Uterus (tissue), 3 donors: ENCODE measurements at regions not wholly inside any gene's neighbourhood (a gene's known extent, or its start where the extent isn't known, plus 50 kb on each side); places are given as distances from the start of the nearest gene placed in this dataset.
A peak's percentile ranks its signal among the peaks of the same experiment; 100 is the strongest.

Experiments used
- DNase-seq, 2 donors: peaks; one replicate each; pipeline ENCODE4 v3.0.0-alpha.2; 2019 to 2020
- H3K27ac ChIP-seq, 2 donors: fragments of 200-600 bp; sonication (generic); 1 replicate in 1 of 2; 2 replicates in 1 of 2; pipeline ENCODE4 v1.5.1; 2016 to 2018
- H3K27me3 ChIP-seq, 2 donors: fragments of 200-600 bp; sonication (generic); one replicate each; pipeline ENCODE4 v1.5.1; 2018 to 2019; ENCODE audit warnings: control low read depth in 1 of 2
- H3K36me3 ChIP-seq, 2 donors: fragments of 200-600 bp; sonication (generic); one replicate each; pipeline ENCODE4 v1.5.1; 2019; ENCODE audit warnings: control low read depth in 1 of 2
- H3K4me1 ChIP-seq, 2 donors: fragments of 200-600 bp; sonication (generic); one replicate each; pipeline ENCODE4 v1.5.1; 2018 to 2019; ENCODE audit warnings: control low read depth in 1 of 2
- H3K4me3 ChIP-seq, 2 donors: fragments of 200-600 bp; sonication (generic); 1 replicate in 1 of 2; 2 replicates in 1 of 2; pipeline ENCODE4 v1.5.1; 2018 to 2019; ENCODE audit warnings: mild to moderate bottlenecking in 1 of 2
- H3K9me3 ChIP-seq, 2 donors: fragments of 200-600 bp; sonication (generic); one replicate each; pipeline ENCODE4 v1.5.1; 2019; ENCODE audit warnings: control low read depth in 1 of 2
- CTCF ChIP-seq, 4 experiments: fragments of 200-600 bp in 2 of 4; fragments of 450-650 bp in 2 of 4; sonication (generic) in 2 of 4; IDR thresholded peaks; one replicate each; pipeline ENCODE4 v1.5.1; 2016 to 2019; ENCODE audit warnings: antibody characterized with exemption in 4 of 4, mild to moderate bottlenecking in 2 of 4, moderate library complexity in 1 of 4
- POLR2A ChIP-seq, 2 donors: fragments of 450-650 bp; IDR thresholded peaks; one replicate each; pipeline ENCODE4 v1.6.1; 2016; ENCODE audit warnings: antibody characterized with exemption in 2 of 2, mild to moderate bottlenecking in 1 of 2, moderate library complexity in 1 of 2
- intact Hi-C: fragments of 100-400 bp; cut with DNase I; formaldehyde crosslinking; loops from one replicate; pipeline ENCODE4 v1.15.1; 2023; ENCODE audit warnings: low total_unique reads
- donor health status: DM: yes; HTN: yes; CAD: no.

- no peak for DNase-seq
- TF ChIP-seq CTCF (IDR thresholded peaks at IDR 0.05) (no peak), POLR2A (IDR thresholded peaks at IDR 0.05) (no peak)
- no peaks in the 10 kb centered on the region for H3K27me3 ChIP-seq
- intact Hi-C loops, result no loop called here
- no peaks in the 10 kb centered on the region for H3K4me1 ChIP-seq
- H3K4me3 ChIP-seq, result no peak overlapping the region
- H3K36me3 ChIP-seq, result no peaks in the 10 kb centered on the region
- H3K27ac ChIP-seq, result no peak overlapping the region
- no peaks in the 10 kb centered on the region for H3K9me3 ChIP-seq
Observed at GRCh38 chr7:81600608-81601007, 169.2 kb downstream of the HGF start.

- Histone ChIP-seq H3K27me3 (no peaks in the 10 kb centered on the region), H3K9me3 (no peaks in the 10 kb centered on the region), H3K27ac (no peak overlapping the region), H3K4me1 (no peaks in the 10 kb centered on the region), H3K36me3 (no peaks in the 10 kb centered on the region), H3K4me3 (no peak overlapping the region)
- no peak for DNase-seq
- no peak for TF ChIP-seq CTCF (IDR thresholded peaks at IDR 0.05)
- TF ChIP-seq POLR2A (IDR thresholded peaks at IDR 0.05), result no peak
- intact Hi-C loops, result no loop called here
Observed at GRCh38 chr7:81598951-81599350, 170.9 kb downstream of the HGF start.

- TF ChIP-seq CTCF (IDR thresholded peaks at IDR 0.05), result no peak
- no peak for TF ChIP-seq POLR2A (IDR thresholded peaks at IDR 0.05)
- Histone ChIP-seq H3K4me3 (no peak overlapping the region), H3K9me3 (no peaks in the 10 kb centered on the region), H3K4me1 (no peaks in the 10 kb centered on the region), H3K27ac (no peak overlapping the region), H3K36me3 (no peaks in the 10 kb centered on the region), H3K27me3 (no peaks in the 10 kb centered on the region)
- DNase-seq, result peak; percentile 46 to 58
- intact Hi-C loops, result no loop called here
Observed at GRCh38 chr7:81594767-81595166, 175.1 kb downstream of the HGF start.

GRCh38 chr7:81590131-81590530 is 179.7 kb downstream of the HGF start:
- intact Hi-C loops, result no loop called here
- TF ChIP-seq CTCF (IDR thresholded peaks at IDR 0.05), result no peak
- TF ChIP-seq POLR2A (IDR thresholded peaks at IDR 0.05), result no peak
- Histone ChIP-seq H3K4me3 (no peak overlapping the region), H3K4me1 (no peaks in the 10 kb centered on the region), H3K36me3 (no peaks in the 10 kb centered on the region), H3K9me3 (no peaks in the 10 kb centered on the region), H3K27me3 (no peaks in the 10 kb centered on the region), H3K27ac (no peak overlapping the region)
- DNase-seq, result no peak

GRCh38 chr7:81584667-81585066 is 185.2 kb downstream of the HGF start:
- Histone ChIP-seq H3K4me3 (no peak overlapping the region), H3K27me3 (no peaks in the 10 kb centered on the region), H3K36me3 (no peaks in the 10 kb centered on the region), H3K27ac (no peak overlapping the region), H3K4me1 (no peaks in the 10 kb centered on the region), H3K9me3 (no peaks in the 10 kb centered on the region)
- no peak for DNase-seq
- TF ChIP-seq POLR2A (IDR thresholded peaks at IDR 0.05) (no peak), CTCF (IDR thresholded peaks at IDR 0.05) (no peak)
- intact Hi-C loops, result no loop called here
